NCI-H1105 (cell line): ENCODE measurements at regions not wholly inside any gene's neighbourhood (a gene's known extent, or its start where the extent isn't known, plus 50 kb on each side); places are given as distances from the start of the nearest gene placed in this dataset.

Experiments
- DNase-seq: peaks from one replicate; lab custom pipeline; 2025; lab: John Stamatoyannopoulos, UW

GRCh38 chr11:95717314-95717713 is 72.3 kb downstream of the FAM76B start:
- DNase-seq: no peak

DNA sequence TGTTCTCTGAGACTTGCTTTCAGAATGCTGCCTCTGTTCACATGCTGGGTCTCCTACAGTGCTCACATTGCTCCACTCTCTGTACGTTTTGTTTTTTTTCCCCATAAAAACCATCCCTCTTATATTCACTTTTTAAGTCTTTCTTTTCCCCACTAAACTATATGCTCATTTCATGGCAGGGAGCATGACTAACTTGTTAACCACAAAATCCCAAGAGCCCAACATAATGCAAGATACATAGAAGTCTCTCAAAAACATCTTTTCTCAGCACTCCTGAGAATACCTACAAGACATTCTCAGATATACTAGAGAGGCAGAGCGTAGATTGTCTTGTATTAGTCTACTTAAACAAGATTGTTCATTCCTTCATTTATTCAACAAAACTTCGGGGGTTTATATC is 73.3 kb downstream of the FAM76B start:
- no peak for DNase-seq

DNA sequence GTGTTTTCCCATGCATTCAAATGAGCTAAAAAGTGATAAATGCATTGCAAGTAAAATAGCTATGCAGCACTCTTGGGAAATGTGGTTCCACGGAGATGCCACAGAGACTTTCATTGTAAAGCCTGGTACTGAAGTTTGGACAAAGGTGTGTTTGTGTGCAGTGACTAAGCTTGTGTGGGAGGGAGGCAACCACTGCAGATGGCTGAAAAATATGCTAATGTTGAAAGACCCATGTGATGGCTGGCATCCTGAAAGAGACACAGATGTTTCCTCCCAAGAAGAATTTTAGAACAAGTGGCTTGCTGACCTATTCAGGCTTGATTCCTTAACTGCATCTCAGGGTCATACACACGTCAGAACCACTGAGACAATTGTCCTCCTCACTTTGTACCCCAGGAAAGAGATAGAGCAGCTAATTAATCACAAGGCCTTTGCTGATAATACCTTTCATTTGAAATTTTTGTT is 73.8 kb downstream of the FAM76B start:
- no peak for DNase-seq

DNA sequence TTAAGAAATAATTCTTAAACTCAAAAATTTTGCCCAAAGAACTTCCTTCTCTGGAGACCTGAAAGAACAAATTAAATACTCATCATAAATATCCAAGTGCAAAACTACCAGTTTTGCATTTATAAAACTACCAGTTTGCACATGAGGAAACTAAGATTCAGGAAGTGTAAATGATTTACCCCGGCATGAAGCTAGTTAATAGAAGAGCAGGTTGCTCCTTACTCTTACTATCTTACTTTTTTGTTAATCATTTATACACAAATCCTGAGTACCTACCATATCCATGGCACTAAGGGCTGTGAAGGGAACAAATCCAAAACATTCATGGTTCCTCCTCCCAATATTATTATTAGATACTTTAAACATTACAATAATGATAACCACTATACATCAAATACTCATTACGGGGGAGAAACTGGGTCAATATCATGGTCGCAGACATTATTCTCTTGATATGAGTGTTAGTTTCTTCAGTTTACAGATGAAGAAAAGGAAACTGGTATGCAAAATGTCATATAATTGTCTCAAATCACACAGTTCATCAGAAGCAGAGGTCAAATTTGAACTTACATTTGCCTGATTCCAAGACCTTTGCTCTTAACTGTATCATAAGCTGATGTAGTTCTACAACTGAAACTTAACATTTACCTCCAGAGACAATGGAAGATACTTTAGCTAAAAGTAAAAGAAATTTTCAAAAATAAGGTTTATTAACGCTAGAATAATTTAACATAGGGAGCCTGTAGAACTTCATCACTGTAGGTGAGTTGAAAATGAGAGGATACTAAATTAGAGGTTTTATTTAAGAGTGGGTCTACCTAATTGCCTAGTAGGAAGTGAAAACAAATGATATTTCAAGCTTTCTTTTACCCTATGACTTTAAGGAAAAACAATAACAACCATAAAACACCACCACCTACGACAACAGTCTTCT is 74.5 kb downstream of the FAM76B start:
- no peak for DNase-seq

- no peak for DNase-seq
These were observed 76.2 kb downstream of the FAM76B start for GRCh38 chr11:95713428-95713827.

GRCh38 chr11:95711945-95712221 is 77.7 kb downstream of the FAM76B start:
- DNase-seq: no peak

GRCh38 chr11:95711162-95711944 is 78.2 kb downstream of the FAM76B start:
- DNase-seq: no peak

DNA sequence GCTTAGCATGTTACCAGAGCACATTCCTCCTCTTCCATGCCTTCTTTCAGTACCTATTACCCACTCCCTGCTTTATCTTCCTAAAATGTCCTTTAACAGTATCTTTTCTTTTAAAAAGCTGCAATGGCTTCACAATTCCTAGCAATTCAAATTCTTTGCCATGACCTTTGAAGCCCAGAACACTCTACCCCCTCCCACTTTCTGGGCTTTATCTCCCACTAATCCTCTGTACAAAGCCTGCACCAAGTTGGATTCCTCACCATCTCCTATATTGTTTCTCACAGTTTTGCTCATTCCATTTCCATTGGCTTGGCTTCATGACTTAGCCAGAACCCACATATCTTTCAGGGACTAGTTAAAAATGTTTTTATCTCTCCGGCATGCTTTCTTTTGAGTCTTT is 80.9 kb downstream of the FAM76B start:
- no peak for DNase-seq

- DNase-seq: no peak
These were observed 82.6 kb downstream of the FAM76B start for GRCh38 chr11:95706974-95707387.

DNA sequence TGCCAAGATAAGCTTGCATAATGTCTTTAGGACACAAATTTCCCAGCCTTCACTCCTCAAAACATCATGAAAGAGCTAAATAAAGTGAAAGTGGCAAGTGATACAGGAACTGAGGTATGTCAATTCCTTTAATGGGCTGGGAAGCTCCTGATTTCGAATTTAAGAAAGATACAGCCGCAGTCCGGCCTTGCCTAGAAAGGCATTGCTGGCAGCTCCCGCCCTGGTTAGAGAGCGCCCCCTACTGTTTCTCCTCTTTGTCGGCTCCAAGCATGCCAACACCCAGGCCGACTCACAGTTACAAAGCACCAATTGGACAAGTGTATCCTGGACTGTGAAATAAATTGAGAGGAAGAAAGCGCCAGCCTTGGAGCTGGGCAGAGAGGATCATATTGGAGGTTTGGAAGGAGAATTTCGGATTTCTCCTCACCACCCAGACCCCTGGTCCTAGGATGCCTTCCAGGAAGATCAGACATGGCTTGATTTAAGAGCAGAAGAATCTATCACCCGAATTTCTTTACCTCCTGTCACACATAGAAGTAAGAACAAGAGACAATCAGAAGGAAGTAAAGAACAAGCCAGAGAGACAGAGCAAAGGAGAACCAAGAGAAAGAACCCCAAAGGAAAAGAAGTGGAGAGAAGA is 84.0 kb downstream of the FAM76B start:
- DNase-seq: peak; percentile 88

- DNase-seq: peak; percentile 59
These were observed 84.7 kb downstream of the FAM76B start for GRCh38 chr11:95704865-95705264.

GRCh38 chr11:95703049-95703448 is 86.5 kb downstream of the FAM76B start:
- DNase-seq: no peak

DNA sequence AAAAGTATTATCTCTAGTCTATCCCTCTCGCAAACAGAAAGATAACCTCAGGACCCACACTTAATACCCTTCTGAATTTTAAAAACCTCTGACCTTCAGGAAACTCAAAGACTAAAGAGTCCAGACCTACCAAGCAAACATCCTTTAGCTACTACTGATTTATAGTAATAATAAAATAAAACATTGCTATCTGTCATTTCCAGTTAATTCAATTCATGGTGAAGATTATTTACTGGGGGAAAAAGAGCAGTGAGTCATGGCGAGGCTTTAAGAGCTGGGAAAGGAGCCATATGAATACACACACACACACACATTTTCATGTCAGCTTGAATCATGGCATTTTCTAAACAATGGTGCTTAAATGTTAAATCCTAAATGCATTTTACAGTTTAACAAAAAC is 87.1 kb downstream of the FAM76B start:
- DNase-seq: no peak

DNA sequence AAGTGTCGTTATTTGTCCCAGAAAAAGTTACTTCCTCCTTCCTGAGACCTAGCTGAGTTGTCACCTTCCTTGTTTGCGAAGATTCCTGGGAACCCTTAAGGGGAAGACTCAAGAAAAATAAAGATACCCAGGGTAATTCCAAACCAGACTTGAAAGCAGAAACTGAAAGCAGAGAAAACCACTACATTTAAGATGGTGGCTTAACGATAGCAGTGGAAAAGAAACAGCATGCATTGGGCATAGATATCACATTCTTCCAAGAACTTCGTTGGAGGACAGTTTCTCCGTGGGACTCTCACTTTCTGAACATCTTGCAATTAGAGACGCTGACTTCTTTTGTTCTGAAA is 89.1 kb downstream of the FAM76B start:
- no peak for DNase-seq

DNA sequence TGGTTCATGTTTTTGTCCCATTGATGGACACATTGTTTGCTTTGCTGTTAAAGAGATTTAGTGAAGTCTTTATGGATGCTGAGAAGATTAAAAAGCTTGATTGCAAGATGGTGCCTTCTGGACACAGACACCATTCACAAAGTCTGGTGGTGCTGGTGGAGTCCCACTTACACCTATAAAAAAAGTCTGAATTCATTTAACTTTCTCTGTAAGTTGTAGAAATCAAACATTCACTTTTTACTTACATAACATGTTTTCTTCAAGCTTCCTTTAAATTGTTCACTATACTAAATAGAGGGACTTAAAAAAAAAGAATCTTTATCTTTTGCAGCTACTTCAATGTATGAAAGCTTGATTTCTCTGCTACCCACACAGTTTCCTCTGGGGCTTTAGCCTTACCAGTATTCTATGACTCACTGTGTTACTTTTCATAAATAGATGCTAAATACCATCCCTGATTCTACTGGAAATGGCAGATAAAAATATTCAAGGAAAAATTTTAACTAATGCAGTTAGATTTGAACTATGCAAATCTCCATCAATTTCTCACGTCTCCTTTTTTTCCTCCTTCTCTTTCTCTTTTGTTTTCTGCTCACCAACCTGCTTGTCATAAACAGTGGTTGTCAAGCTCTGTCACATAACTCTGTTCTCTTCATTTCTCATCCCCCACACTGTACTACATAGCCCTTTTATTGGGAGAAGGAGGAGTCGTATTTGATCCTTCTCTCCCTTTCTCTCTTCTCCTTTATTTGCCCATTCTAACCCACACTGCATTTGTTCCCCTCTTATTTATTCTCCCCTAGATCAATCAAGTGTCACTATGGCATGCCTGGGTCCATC is 89.7 kb downstream of the FAM76B start:
- DNase-seq: no peak

GRCh38 chr11:95698676-95699557 is 90.7 kb downstream of the FAM76B start:
- no peak for DNase-seq

DNA sequence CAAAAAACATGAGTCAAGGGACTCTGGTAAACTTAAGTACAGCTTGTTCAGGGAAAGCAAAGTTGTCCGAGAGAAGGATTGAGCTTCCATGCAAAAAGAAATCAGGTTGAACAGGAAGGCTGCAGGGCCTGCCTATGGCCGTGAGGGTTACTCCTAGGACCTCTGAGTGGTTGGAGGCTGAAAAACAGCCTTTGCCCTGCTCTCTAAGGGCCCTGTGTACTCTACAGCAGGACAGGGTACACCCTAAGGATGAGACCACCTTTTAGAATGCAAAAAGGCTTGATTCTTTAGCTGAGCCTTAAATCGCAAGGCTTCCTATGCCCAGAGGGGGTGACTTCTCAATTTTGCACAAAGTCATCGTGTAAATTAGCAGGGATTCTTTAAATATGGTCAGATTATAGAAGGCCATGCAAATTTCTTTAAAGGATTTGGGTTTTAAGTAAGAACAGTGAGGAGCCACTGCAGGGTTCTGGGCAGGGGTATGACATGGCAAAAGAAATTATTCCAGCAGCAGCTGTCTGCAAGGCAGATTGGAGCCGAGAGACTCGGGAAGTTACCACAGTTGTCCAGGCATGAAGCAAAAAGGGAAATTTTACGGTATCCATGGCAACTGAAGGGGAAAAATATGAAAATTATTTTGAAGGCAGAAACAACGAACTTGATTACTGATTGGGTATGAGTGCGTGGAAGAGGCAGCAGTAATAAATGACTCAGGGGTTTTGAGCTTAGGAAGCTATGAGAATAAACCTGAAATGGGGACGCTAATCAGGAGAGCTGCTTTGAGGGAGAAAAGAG is 91.8 kb downstream of the FAM76B start:
- DNase-seq: no peak

GRCh38 chr11:95695181-95695580 is 94.4 kb downstream of the FAM76B start:
- no peak for DNase-seq

- no peak for DNase-seq
These were observed 96.3 kb downstream of the FAM76B start for GRCh38 chr11:95693298-95693697.
